HL-60 (cell line): ENCODE measurements at regions not wholly inside any gene's neighbourhood (a gene's known extent, or its start where the extent isn't known, plus 50 kb on each side); places are given as distances from the start of the nearest gene placed in this dataset.

ENCODE experiments used
- POLR2AphosphoS5 ChIP-seq: IDR thresholded peaks from 2 replicates; pipeline ENCODE4 v1.6.1; 2012; ENCODE audit warnings: low read depth
- TF ChIP-seq, protein P1 (sequence below): IDR thresholded peaks from one replicate; pipeline ENCODE4 v1.5.1; 2011; ENCODE audit warnings: low read length, control low read depth, inconsistent platforms; ENCODE audit not compliant: insufficient read depth
- TF ChIP-seq, protein P2 (sequence below): IDR thresholded peaks from 2 replicates; pipeline ENCODE4 v1.6.1; 2012; ENCODE audit warnings: low read depth; ENCODE audit not compliant: insufficient replicate concordance

DNA sequence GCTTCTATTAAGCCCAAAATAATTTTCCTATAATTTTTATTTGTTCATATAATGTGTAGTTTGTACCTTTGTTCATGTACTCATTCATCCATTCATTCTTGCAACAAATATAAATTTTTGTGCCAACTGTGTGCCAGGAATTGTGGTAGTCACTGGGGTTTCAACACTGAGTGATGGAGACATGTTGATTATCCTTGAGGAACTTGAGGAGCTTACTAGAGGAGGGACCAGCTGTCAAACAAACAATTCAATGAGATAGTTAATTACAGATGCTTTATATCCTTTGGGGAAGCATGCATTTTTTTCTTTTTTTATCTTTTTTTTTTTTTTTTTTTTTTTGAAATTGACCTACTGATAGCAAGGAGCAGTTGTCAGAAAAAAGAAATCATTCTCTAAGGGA is 324.8 kb downstream of the GABRG2 start:
- TF ChIP-seq, protein P1, sequence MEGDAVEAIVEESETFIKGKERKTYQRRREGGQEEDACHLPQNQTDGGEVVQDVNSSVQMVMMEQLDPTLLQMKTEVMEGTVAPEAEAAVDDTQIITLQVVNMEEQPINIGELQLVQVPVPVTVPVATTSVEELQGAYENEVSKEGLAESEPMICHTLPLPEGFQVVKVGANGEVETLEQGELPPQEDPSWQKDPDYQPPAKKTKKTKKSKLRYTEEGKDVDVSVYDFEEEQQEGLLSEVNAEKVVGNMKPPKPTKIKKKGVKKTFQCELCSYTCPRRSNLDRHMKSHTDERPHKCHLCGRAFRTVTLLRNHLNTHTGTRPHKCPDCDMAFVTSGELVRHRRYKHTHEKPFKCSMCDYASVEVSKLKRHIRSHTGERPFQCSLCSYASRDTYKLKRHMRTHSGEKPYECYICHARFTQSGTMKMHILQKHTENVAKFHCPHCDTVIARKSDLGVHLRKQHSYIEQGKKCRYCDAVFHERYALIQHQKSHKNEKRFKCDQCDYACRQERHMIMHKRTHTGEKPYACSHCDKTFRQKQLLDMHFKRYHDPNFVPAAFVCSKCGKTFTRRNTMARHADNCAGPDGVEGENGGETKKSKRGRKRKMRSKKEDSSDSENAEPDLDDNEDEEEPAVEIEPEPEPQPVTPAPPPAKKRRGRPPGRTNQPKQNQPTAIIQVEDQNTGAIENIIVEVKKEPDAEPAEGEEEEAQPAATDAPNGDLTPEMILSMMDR: no peak
- TF ChIP-seq, protein P2, sequence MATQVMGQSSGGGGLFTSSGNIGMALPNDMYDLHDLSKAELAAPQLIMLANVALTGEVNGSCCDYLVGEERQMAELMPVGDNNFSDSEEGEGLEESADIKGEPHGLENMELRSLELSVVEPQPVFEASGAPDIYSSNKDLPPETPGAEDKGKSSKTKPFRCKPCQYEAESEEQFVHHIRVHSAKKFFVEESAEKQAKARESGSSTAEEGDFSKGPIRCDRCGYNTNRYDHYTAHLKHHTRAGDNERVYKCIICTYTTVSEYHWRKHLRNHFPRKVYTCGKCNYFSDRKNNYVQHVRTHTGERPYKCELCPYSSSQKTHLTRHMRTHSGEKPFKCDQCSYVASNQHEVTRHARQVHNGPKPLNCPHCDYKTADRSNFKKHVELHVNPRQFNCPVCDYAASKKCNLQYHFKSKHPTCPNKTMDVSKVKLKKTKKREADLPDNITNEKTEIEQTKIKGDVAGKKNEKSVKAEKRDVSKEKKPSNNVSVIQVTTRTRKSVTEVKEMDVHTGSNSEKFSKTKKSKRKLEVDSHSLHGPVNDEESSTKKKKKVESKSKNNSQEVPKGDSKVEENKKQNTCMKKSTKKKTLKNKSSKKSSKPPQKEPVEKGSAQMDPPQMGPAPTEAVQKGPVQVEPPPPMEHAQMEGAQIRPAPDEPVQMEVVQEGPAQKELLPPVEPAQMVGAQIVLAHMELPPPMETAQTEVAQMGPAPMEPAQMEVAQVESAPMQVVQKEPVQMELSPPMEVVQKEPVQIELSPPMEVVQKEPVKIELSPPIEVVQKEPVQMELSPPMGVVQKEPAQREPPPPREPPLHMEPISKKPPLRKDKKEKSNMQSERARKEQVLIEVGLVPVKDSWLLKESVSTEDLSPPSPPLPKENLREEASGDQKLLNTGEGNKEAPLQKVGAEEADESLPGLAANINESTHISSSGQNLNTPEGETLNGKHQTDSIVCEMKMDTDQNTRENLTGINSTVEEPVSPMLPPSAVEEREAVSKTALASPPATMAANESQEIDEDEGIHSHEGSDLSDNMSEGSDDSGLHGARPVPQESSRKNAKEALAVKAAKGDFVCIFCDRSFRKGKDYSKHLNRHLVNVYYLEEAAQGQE: no peak
- TF ChIP-seq POLR2AphosphoS5: no peak
